ENCODE measurements at regions not wholly inside any gene's neighbourhood (a gene's known extent, or its start where the extent isn't known, plus 50 kb on each side); places are given as distances from the start of the nearest gene placed in this dataset.

DNA sequence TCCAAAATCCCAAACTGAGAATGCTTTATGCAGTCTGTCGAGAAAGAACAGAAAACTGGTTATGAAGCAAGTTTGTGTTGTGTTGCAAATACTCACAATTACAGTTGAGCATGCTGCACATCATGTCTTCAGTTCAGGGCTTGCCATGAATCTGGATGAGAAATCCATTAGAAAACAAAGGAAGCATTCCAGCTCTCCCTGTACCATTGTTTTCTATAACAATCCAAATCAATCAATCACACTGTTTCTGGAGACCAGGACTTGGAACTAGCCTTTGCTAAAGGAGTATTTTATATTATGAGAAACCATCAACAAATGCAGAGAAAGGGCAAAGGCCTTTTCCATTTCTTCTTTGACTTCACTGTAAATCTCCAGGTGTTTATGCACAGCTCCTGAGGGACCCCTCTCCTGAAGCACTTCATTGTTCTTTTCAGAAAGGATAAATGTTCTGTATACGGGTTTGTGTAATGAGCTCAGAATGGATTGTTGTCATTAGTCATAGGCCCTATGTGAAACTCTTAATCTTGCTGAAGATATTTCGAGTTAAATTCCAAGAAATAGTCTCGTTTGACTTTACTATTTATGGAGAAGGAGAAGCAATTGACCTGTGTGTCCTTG, 364.7 kb upstream of the POM121L12 start:
- TF ChIP-seq, protein P1, sequence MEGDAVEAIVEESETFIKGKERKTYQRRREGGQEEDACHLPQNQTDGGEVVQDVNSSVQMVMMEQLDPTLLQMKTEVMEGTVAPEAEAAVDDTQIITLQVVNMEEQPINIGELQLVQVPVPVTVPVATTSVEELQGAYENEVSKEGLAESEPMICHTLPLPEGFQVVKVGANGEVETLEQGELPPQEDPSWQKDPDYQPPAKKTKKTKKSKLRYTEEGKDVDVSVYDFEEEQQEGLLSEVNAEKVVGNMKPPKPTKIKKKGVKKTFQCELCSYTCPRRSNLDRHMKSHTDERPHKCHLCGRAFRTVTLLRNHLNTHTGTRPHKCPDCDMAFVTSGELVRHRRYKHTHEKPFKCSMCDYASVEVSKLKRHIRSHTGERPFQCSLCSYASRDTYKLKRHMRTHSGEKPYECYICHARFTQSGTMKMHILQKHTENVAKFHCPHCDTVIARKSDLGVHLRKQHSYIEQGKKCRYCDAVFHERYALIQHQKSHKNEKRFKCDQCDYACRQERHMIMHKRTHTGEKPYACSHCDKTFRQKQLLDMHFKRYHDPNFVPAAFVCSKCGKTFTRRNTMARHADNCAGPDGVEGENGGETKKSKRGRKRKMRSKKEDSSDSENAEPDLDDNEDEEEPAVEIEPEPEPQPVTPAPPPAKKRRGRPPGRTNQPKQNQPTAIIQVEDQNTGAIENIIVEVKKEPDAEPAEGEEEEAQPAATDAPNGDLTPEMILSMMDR (IDR thresholded peaks at IDR 0.05; ENCODE audit: insufficient read depth, low read length, poor library complexity, severe bottlenecking): no peak
- no peak for TF ChIP-seq EZH2phosphoT487 (conservative IDR thresholded peaks at IDR 0.05; ENCODE audit: low read length)
